Keratinocyte (primary cell): ENCODE measurements at regions not wholly inside any gene's neighbourhood (a gene's known extent, or its start where the extent isn't known, plus 50 kb on each side); places are given as distances from the start of the nearest gene placed in this dataset.

ENCODE experiments used
- DNase-seq: peaks from one replicate; pipeline ENCODE4 v3.0.0-alpha.2; 2011; ENCODE audit warnings: low read depth, missing footprints, low spot score
- FAIRE-seq: peaks from 2 replicates; lab custom pipeline; 2011; peaks lifted over from hg19 to GRCh38; lab: Jason Lieb, UNC
- H2AFZ ChIP-seq: 2 replicates; pipeline ENCODE4 v1.6.0; 2012; ENCODE audit warnings: low read length, control low read depth, inconsistent platforms; ENCODE audit not compliant: control insufficient read depth
- H3K27ac ChIP-seq: 2 replicates; pipeline ENCODE4 v1.5.1; 2011; ENCODE audit warnings: low read length; ENCODE audit not compliant: control insufficient read depth, insufficient read depth
- H3K27me3 ChIP-seq: 3 replicates; pipeline ENCODE4 v1.6.0; 2011; ENCODE audit warnings: low read length; ENCODE audit not compliant: control insufficient read depth, insufficient read depth; ENCODE audit errors: extremely low read depth
- H3K36me3 ChIP-seq, 2 experiments: 2 replicates in 1 of 2; 3 replicates in 1 of 2; pipeline ENCODE4 v1.5.1; 2011; ENCODE audit warnings: low read length in 2 of 2, mild to moderate bottlenecking in 1 of 2; ENCODE audit not compliant: control insufficient read depth in 2 of 2, insufficient read depth in 2 of 2; ENCODE audit errors: extremely low read depth in 1 of 2
- H3K4me1 ChIP-seq: 3 replicates; pipeline ENCODE4 v1.5.1; 2011; ENCODE audit warnings: low read length; ENCODE audit not compliant: control insufficient read depth, insufficient read depth; ENCODE audit errors: extremely low read depth
- H3K4me2 ChIP-seq: 3 replicates; pipeline ENCODE4 v1.6.0; 2011; ENCODE audit warnings: low read depth, low read length; ENCODE audit not compliant: control insufficient read depth, insufficient read depth; ENCODE audit errors: extremely low read depth
- H3K4me3 ChIP-seq, 3 experiments: fragments of 200-600 bp in 1 of 3; sonication (generic) in 1 of 3; 2 replicates in 2 of 3; 3 replicates in 1 of 3; pipeline ENCODE4 v1.5.1; 2011 to 2016; ENCODE audit warnings: low read length in 3 of 3, mild to moderate bottlenecking in 3 of 3, control low read depth in 2 of 3, inconsistent platforms in 1 of 3, low read depth in 1 of 3, mixed read lengths in 1 of 3, mixed run types in 1 of 3, moderate library complexity in 1 of 3; ENCODE audit not compliant: control insufficient read depth in 2 of 3, insufficient read depth in 2 of 3; ENCODE audit errors: extremely low read depth in 1 of 3
- H3K79me2 ChIP-seq: 2 replicates; pipeline ENCODE4 v1.6.0; 2012; ENCODE audit warnings: low read length; ENCODE audit not compliant: control insufficient read depth, insufficient read depth
- H3K9ac ChIP-seq: 3 replicates; pipeline ENCODE4 v1.6.0; 2011; ENCODE audit warnings: low read length; ENCODE audit not compliant: control insufficient read depth, insufficient read depth; ENCODE audit errors: extremely low read depth
- H3K9me1 ChIP-seq: 3 replicates; pipeline ENCODE4 v1.6.0; 2011; ENCODE audit warnings: low read length; ENCODE audit not compliant: control insufficient read depth, insufficient read depth; ENCODE audit errors: extremely low read depth
- H3K9me3 ChIP-seq: 2 replicates; pipeline ENCODE4 v1.5.1; 2012; ENCODE audit warnings: low read depth, low read length; ENCODE audit not compliant: control insufficient read depth
- H4K20me1 ChIP-seq: 3 replicates; pipeline ENCODE4 v1.6.0; 2011; ENCODE audit warnings: low read length; ENCODE audit not compliant: control insufficient read depth, insufficient read depth; ENCODE audit errors: extremely low read depth
- EZH2 ChIP-seq: IDR thresholded peaks from one replicate; pipeline ENCODE4 v1.6.1; 2012; ENCODE audit warnings: inconsistent platforms, mild to moderate bottlenecking, low read length, moderate library complexity
- dilution Hi-C: fragments of 300-500 bp; cut with MboI; formaldehyde crosslinking; loops from one replicate; pipeline ENCODE4 v1.7.0; 2020; ENCODE audit warnings: low sequenced_read_pairs; ENCODE audit not compliant: extremely low pct_ligation_motif_present
- TF ChIP-seq, protein P1 (sequence below), 3 experiments: IDR thresholded peaks in 1 of 3; conservative IDR thresholded peaks in 1 of 3; optimal IDR thresholded peaks in 1 of 3; 2 replicates in 2 of 3; 3 replicates in 1 of 3; pipeline versions ENCODE3 to v1.5.1; 2011; ENCODE audit warnings: low read length in 3 of 3, mild to moderate bottlenecking in 3 of 3, moderate library complexity in 2 of 3, control low read depth in 1 of 3, inconsistent platforms in 1 of 3; ENCODE audit not compliant: insufficient read depth in 2 of 3; ENCODE audit errors: extremely low read depth in 1 of 3

DNA sequence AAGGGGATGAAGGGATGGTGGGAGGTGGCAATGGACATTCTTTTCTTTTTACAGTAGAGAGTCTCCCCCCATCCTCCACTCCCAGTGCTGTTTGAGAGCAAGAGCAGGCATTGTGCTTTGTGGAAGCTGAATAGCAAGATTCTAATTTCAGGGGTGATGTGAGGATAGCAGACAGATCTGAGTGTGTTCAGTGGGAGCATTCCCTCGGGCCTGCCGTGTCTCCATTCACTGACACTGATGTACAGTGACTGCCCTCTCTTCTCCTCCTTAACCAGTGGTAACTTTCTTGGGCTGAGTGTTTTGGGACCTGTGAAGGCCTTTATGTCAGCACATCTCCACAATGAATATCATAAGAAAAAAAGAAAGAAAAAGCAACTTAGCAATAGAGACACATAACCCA is 396.6 kb upstream of the RPS6KA3 start:
- Histone ChIP-seq H3K9me3 (no peaks in the 10 kb centered on the region), H3K27ac (no peak overlapping the region), H3K4me1 (no peaks in the 10 kb centered on the region), H3K27me3 (no peaks in the 10 kb centered on the region), H3K9ac (no peak overlapping the region), H4K20me1 (no peaks in the 10 kb centered on the region), H3K79me2 (no peaks in the 10 kb centered on the region), H3K4me2 (no peak overlapping the region), H3K9me1 (no peaks in the 10 kb centered on the region), H2AFZ (no peak overlapping the region), H3K36me3 (no peaks in the 10 kb centered on the region), H3K4me3 (no peak overlapping the region)
- dilution Hi-C loops = no loop called here
- no peak for TF ChIP-seq EZH2
- TF ChIP-seq, protein P1, sequence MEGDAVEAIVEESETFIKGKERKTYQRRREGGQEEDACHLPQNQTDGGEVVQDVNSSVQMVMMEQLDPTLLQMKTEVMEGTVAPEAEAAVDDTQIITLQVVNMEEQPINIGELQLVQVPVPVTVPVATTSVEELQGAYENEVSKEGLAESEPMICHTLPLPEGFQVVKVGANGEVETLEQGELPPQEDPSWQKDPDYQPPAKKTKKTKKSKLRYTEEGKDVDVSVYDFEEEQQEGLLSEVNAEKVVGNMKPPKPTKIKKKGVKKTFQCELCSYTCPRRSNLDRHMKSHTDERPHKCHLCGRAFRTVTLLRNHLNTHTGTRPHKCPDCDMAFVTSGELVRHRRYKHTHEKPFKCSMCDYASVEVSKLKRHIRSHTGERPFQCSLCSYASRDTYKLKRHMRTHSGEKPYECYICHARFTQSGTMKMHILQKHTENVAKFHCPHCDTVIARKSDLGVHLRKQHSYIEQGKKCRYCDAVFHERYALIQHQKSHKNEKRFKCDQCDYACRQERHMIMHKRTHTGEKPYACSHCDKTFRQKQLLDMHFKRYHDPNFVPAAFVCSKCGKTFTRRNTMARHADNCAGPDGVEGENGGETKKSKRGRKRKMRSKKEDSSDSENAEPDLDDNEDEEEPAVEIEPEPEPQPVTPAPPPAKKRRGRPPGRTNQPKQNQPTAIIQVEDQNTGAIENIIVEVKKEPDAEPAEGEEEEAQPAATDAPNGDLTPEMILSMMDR (optimal IDR thresholded peaks at IDR 0.05 in 1 of 3, IDR thresholded peaks at IDR 0.05 in 1 of 3, conservative IDR thresholded peaks at IDR 0.05 in 1 of 3; ENCODE audit: extremely low read depth in 1 of 3, insufficient read depth in 2 of 3, low read length in 3 of 3) = no peak
- FAIRE-seq = no peak
- no peak for DNase-seq

DNA sequence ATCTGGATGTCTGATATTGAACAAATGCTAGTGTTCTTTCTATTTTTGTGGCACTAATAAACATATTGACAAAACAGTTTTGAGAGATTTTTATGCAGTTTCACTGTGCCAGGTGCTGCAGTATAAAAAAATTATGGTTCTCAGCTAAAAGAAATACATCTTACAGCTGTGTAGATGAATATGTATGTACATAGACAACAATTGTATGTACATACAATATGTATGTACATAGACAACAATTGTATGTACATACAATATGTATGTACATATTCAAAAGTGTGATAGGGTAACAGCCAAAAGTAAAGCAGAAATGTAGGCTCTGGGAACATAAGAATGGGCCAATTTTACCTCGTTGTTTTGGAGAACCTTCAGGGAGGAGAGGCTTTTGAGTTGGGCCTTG is 390.0 kb upstream of the RPS6KA3 start:
- H3K4me3 ChIP-seq = no peak overlapping the region
- H3K9ac ChIP-seq = no peak overlapping the region
- H3K27me3 ChIP-seq = no peaks in the 10 kb centered on the region
- H3K9me3 ChIP-seq = no peaks in the 10 kb centered on the region
- DNase-seq = no peak
- H4K20me1 ChIP-seq = no peaks in the 10 kb centered on the region
- no peak for FAIRE-seq
- dilution Hi-C loops = no loop called here
- TF ChIP-seq EZH2 = no peak
- TF ChIP-seq, protein P1 (optimal IDR thresholded peaks at IDR 0.05 in 1 of 3, IDR thresholded peaks at IDR 0.05 in 1 of 3, conservative IDR thresholded peaks at IDR 0.05 in 1 of 3; ENCODE audit: extremely low read depth in 1 of 3, insufficient read depth in 2 of 3, low read length in 3 of 3) = no peak
- H3K79me2 ChIP-seq = no peaks in the 10 kb centered on the region
- H3K27ac ChIP-seq = no peak overlapping the region
- no peak overlapping the region for H3K4me2 ChIP-seq
- no peak overlapping the region for H2AFZ ChIP-seq
- H3K9me1 ChIP-seq = no peaks in the 10 kb centered on the region
- no peaks in the 10 kb centered on the region for H3K4me1 ChIP-seq
- H3K36me3 ChIP-seq = no peaks in the 10 kb centered on the region
